ENCODE measurements at regions not wholly inside any gene's neighbourhood (a gene's known extent, or its start where the extent isn't known, plus 50 kb on each side); places are given as distances from the start of the nearest gene placed in this dataset.

DNA sequence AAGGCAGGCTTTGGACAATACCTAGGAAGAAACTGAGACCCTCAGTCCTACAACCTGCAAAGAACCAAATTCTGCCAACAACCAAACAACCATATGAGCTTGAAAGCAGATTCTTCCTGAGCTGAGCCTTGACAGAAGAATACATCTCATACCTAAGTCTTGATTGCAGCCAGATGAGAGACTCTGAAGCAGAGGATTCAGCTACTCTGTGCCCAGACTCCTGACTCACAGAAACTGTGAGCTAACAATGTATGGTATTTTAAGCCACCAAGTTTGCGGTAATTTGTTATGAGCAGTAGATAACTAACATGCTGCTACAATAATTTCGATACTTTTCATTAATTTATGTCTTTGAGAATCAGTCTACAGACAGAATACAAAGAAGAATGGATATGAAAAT, 325.1 kb upstream of the CBLB start:
- no peak overlapping the region for H3K27ac ChIP-seq (ENCODE audit: poor library complexity, severe bottlenecking)

DNA sequence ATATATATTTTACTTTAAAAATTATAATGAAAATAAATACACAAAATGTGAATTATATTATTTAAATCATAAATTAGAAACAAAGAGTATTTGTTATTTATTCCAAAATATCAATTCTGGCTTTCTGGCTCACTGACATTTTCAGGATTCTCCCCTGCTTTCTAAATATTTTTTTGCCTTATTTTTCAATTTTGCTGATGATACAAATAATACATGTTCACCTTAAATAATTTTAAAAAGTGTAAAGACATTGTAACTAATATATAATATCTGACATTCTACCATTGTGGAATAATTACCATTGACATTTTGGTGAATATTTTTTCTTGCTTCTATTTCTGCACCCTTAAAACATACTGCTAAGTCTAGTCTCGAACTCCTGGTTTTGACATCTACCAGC, 325.9 kb upstream of the CBLB start:
- Histone ChIP-seq H3K27me3 (ENCODE audit: insufficient read depth, poor library complexity, severe bottlenecking) (no peaks in the 10 kb centered on the region), H3K9me3 (ENCODE audit: severe bottlenecking) (no peaks in the 10 kb centered on the region), H3K4me1 (ENCODE audit: insufficient read depth, poor library complexity, severe bottlenecking) (no peaks in the 10 kb centered on the region), H3K27ac (ENCODE audit: poor library complexity, severe bottlenecking) (no peak overlapping the region), H3K36me3 (ENCODE audit: low read depth) (no peaks in the 10 kb centered on the region), H3K4me3 (ENCODE audit: severe bottlenecking) (no peak overlapping the region)
- DNase-seq (ENCODE audit: low spot score) (no peak), ATAC-seq (ENCODE audit: low read depth) (no peak)
- TF ChIP-seq, protein P1, sequence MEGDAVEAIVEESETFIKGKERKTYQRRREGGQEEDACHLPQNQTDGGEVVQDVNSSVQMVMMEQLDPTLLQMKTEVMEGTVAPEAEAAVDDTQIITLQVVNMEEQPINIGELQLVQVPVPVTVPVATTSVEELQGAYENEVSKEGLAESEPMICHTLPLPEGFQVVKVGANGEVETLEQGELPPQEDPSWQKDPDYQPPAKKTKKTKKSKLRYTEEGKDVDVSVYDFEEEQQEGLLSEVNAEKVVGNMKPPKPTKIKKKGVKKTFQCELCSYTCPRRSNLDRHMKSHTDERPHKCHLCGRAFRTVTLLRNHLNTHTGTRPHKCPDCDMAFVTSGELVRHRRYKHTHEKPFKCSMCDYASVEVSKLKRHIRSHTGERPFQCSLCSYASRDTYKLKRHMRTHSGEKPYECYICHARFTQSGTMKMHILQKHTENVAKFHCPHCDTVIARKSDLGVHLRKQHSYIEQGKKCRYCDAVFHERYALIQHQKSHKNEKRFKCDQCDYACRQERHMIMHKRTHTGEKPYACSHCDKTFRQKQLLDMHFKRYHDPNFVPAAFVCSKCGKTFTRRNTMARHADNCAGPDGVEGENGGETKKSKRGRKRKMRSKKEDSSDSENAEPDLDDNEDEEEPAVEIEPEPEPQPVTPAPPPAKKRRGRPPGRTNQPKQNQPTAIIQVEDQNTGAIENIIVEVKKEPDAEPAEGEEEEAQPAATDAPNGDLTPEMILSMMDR (IDR thresholded peaks at IDR 0.05; ENCODE audit: poor library complexity, severe bottlenecking): no peak

More for the DNA sequence above, 325.1 kb upstream of the CBLB start:
- H3K4me3 ChIP-seq (ENCODE audit: severe bottlenecking): no peak overlapping the region
- no peaks in the 10 kb centered on the region for H3K27me3 ChIP-seq (ENCODE audit: insufficient read depth, poor library complexity, severe bottlenecking)
- DNase-seq (ENCODE audit: low spot score) (no peak), ATAC-seq (ENCODE audit: low read depth) (no peak)
- TF ChIP-seq, protein P1 (IDR thresholded peaks at IDR 0.05; ENCODE audit: poor library complexity, severe bottlenecking): no peak
- no peaks in the 10 kb centered on the region for H3K9me3 ChIP-seq (ENCODE audit: severe bottlenecking)
- no peaks in the 10 kb centered on the region for H3K4me1 ChIP-seq (ENCODE audit: insufficient read depth, poor library complexity, severe bottlenecking)
- no peaks in the 10 kb centered on the region for H3K36me3 ChIP-seq (ENCODE audit: low read depth)

DNA sequence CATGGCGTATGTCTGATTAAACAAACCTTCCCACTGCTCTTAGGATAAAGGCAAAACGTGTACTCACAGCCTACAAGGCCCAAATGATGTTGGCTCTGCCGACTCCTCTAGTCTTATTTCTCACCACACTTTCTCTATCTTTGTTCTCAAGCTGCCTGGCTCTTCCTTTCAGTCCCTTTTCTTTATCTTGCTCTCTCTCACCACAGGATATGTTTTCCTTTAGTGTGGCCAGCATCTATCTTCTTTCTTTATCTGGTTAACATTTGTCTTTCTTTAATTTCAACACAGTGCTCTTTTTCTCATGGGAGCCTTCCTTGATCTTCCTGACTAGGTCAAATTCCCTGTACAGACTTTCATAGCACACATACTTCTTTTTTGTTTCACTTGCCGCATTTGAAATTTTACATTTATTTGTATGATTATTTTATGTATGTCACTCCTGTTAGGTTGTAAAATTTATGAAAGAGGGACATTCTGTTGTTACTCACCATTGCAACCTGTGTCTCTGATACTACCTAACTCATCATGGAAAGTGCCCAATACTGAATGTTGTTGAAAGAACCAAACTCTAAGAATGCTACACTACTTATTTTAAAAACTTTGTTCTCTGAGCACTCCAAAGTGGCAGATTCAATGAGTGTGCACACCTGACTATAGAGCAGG, 328.9 kb upstream of the CBLB start:
- no peak for ATAC-seq (ENCODE audit: low read depth)
- no peak overlapping the region for H3K4me3 ChIP-seq (ENCODE audit: severe bottlenecking)

DNA sequence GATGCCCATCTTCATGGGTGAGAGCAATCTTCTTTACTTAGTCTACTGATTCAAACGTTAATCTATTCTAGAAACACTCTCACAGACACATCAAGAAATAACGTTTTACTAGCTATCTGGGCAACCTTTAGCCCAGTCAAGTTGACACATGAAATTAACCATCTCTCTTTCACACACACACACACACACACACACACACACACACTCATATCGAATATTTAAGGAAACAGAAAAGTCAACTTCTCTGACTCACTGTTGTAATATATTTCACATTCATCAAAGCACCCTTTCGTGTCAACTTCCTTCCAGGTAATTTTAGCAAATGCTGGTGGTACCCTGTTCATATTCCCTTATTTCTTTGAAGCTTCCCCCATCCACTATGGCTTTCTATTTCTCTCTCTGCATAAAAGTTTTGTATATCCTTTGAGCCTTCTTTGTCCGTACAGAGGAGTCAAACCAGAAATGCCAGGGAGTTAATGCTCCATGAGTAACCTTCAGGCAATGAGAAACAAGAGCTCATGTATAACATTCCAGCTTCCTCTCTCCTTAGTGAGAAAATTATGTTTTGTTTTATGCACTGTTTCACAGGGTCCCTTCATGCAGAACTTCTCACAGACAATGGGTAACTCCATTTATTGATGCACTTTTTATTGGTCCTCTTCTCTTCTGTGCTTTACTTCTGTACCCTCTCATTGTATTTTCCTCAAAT, 335.5 kb upstream of the CBLB start:
- H3K27ac ChIP-seq (ENCODE audit: poor library complexity, severe bottlenecking): no peak overlapping the region
- no peaks in the 10 kb centered on the region for H3K9me3 ChIP-seq (ENCODE audit: severe bottlenecking)
- no peaks in the 10 kb centered on the region for H3K4me1 ChIP-seq (ENCODE audit: insufficient read depth, poor library complexity, severe bottlenecking)
- TF ChIP-seq, protein P1 (IDR thresholded peaks at IDR 0.05; ENCODE audit: poor library complexity, severe bottlenecking): no peak
- no peak overlapping the region for H3K4me3 ChIP-seq (ENCODE audit: severe bottlenecking)
- H3K27me3 ChIP-seq (ENCODE audit: insufficient read depth, poor library complexity, severe bottlenecking): no peaks in the 10 kb centered on the region
- DNase-seq (ENCODE audit: low spot score) (no peak), ATAC-seq (ENCODE audit: low read depth) (no peak)
- no peaks in the 10 kb centered on the region for H3K36me3 ChIP-seq (ENCODE audit: low read depth)

More for the DNA sequence above, 328.9 kb upstream of the CBLB start:
- no peak for DNase-seq (ENCODE audit: low spot score)
- Histone ChIP-seq H3K9me3 (ENCODE audit: severe bottlenecking) (no peaks in the 10 kb centered on the region), H3K36me3 (ENCODE audit: low read depth) (no peaks in the 10 kb centered on the region), H3K27me3 (ENCODE audit: insufficient read depth, poor library complexity, severe bottlenecking) (no peaks in the 10 kb centered on the region), H3K27ac (ENCODE audit: poor library complexity, severe bottlenecking) (no peak overlapping the region), H3K4me1 (ENCODE audit: insufficient read depth, poor library complexity, severe bottlenecking) (no peaks in the 10 kb centered on the region)
- TF ChIP-seq, protein P1 (IDR thresholded peaks at IDR 0.05; ENCODE audit: poor library complexity, severe bottlenecking): no peak

DNA sequence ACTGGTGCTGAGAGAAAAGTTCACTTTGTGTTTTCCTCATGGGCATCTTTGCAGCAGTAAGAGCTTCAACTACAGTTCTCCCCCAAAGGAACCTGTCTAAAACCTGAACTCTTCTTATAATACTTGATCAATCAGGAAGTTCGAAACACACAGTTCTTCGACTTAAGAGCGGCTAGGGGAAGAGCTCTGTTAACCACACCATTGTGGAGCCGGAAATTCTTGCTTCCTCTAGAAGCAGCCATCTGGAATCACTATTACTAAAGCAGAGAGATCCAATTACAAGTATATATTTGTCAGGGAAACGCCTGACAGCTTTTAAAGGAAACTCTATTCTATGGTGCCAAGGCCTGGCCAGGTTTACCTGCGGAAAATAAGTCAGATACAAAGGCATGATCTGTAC, 337.3 kb upstream of the CBLB start:
- DNase-seq (ENCODE audit: low spot score): no peak
- H3K36me3 ChIP-seq (ENCODE audit: low read depth): no peaks in the 10 kb centered on the region
- H3K9me3 ChIP-seq (ENCODE audit: severe bottlenecking): no peaks in the 10 kb centered on the region
- H3K4me3 ChIP-seq (ENCODE audit: severe bottlenecking): no peak overlapping the region
- H3K27ac ChIP-seq (ENCODE audit: poor library complexity, severe bottlenecking): no peak overlapping the region
- no peaks in the 10 kb centered on the region for H3K27me3 ChIP-seq (ENCODE audit: insufficient read depth, poor library complexity, severe bottlenecking)
- no peaks in the 10 kb centered on the region for H3K4me1 ChIP-seq (ENCODE audit: insufficient read depth, poor library complexity, severe bottlenecking)
- ATAC-seq (ENCODE audit: low read depth): no peak
- TF ChIP-seq, protein P1 (IDR thresholded peaks at IDR 0.05; ENCODE audit: poor library complexity, severe bottlenecking): no peak
